ENCODE measurements at regions not wholly inside any gene's neighbourhood (a gene's known extent, or its start where the extent isn't known, plus 50 kb on each side); places are given as distances from the start of the nearest gene placed in this dataset.

- no peak for TF ChIP-seq CTCF (IDR thresholded peaks at IDR 0.05; ENCODE audit: control extremely low read depth in 1 of 3, insufficient read depth in 1 of 3, low read depth in 1 of 3, low read length in 3 of 3)
- no peak for TF ChIP-seq CHD1 (IDR thresholded peaks at IDR 0.05; ENCODE audit: low read depth, low read length)
- TF ChIP-seq SP2 (IDR thresholded peaks at IDR 0.05; ENCODE audit: low read length), result no peak
- no peak for TF ChIP-seq POLR2A (IDR thresholded peaks at IDR 0.05; ENCODE audit: control extremely low read depth in 1 of 2, low read depth in 2 of 2, low read length in 2 of 2)
- TF ChIP-seq EZH2 (IDR thresholded peaks at IDR 0.05; ENCODE audit: low read depth, low read length, severe bottlenecking), result no peak
- TF ChIP-seq USF2 (IDR thresholded peaks at IDR 0.05; ENCODE audit: low read length), result no peak
- no peak for TF ChIP-seq NRF1 (IDR thresholded peaks at IDR 0.05; ENCODE audit: low read depth, low read length)
Observed at GRCh38 chr6:137689377-137689776, 177.7 kb upstream of the TNFAIP3 start.

Data from H1 (cell line).